K562 (cell line): ENCODE measurements at regions not wholly inside any gene's neighbourhood (a gene's known extent, or its start where the extent isn't known, plus 50 kb on each side); places are given as distances from the start of the nearest gene placed in this dataset.
"Not testable (repeated sequence)": the region's sequence is repeated elsewhere in the genome, so short reads cannot be mapped to it uniquely, and the experiment has no call there.

ENCODE experiments used
- CHD2 ChIP-seq: IDR thresholded peaks from 2 replicates; pipeline ENCODE4 v1.6.1; 2011; ENCODE audit warnings: low read depth, low read length
- EZH2 ChIP-seq: IDR thresholded peaks from 2 replicates; pipeline ENCODE4 v1.6.1; 2012; ENCODE audit warnings: low read depth, mild to moderate bottlenecking, inconsistent platforms, low read length, borderline replicate concordance
- JUND ChIP-seq, 2 experiments: IDR thresholded peaks; 2 replicates in 1 of 2; 3 replicates in 1 of 2; pipeline ENCODE4 v1.6.1; 2011; ENCODE audit warnings: borderline replicate concordance in 2 of 2, low read depth in 2 of 2, low read length in 2 of 2, improper control_type of control experiment in 1 of 2, missing biosample characterization in 1 of 2, missing genetic modification characterization in 1 of 2, missing genetic modification reagents in 1 of 2
- MAFF ChIP-seq: IDR thresholded peaks from 2 replicates; pipeline ENCODE4 v1.6.1; 2012; ENCODE audit warnings: low read length, improper control_type of control experiment
- ZNF395 ChIP-seq: fragments of 200-800 bp; sonication (Bioruptor generic); IDR thresholded peaks from 2 replicates; pipeline ENCODE4 v1.6.1; 2017; ENCODE audit warnings: missing genetic modification characterization, missing compliant biosample characterization
- TF ChIP-seq, protein P1 (sequence below), 2 experiments: fragments of 450-650 bp; IDR thresholded peaks; 2 replicates each; pipeline ENCODE4 v1.6.1; 2018; ENCODE audit warnings: mild to moderate bottlenecking in 2 of 2, low read depth in 1 of 2; ENCODE audit not compliant: partially characterized antibody in 2 of 2

DNA sequence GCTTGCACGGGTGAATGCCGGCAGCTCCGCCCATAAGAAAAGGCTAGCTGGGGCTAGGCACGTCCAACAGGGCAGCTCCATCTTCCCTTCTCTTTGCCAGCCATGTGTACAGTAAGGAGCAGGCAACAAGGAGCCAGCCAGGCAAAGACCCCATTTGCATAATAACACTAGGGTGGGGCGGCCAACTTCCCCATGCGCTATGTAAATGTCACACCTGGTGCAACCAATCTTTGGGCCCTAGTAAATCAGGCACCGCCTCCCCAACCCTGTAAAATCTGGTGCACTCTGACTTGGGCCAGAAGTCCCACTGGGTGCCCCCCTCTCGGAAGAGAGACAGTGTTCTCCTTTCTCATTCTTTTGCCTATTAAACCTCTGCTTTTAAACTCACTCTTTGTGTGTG, 115.2 kb downstream of the NPIPA7 start:
- not testable (repeated sequence) for TF ChIP-seq MAFF; JUND (IDR thresholded peaks at IDR 0.05; ENCODE audit: borderline replicate concordance, low read depth, low read length); JUND (tag; IDR thresholded peaks at IDR 0.05; ENCODE audit: borderline replicate concordance, low read depth, low read length); EZH2; CHD2; ZNF395
- TF ChIP-seq, protein P1, sequence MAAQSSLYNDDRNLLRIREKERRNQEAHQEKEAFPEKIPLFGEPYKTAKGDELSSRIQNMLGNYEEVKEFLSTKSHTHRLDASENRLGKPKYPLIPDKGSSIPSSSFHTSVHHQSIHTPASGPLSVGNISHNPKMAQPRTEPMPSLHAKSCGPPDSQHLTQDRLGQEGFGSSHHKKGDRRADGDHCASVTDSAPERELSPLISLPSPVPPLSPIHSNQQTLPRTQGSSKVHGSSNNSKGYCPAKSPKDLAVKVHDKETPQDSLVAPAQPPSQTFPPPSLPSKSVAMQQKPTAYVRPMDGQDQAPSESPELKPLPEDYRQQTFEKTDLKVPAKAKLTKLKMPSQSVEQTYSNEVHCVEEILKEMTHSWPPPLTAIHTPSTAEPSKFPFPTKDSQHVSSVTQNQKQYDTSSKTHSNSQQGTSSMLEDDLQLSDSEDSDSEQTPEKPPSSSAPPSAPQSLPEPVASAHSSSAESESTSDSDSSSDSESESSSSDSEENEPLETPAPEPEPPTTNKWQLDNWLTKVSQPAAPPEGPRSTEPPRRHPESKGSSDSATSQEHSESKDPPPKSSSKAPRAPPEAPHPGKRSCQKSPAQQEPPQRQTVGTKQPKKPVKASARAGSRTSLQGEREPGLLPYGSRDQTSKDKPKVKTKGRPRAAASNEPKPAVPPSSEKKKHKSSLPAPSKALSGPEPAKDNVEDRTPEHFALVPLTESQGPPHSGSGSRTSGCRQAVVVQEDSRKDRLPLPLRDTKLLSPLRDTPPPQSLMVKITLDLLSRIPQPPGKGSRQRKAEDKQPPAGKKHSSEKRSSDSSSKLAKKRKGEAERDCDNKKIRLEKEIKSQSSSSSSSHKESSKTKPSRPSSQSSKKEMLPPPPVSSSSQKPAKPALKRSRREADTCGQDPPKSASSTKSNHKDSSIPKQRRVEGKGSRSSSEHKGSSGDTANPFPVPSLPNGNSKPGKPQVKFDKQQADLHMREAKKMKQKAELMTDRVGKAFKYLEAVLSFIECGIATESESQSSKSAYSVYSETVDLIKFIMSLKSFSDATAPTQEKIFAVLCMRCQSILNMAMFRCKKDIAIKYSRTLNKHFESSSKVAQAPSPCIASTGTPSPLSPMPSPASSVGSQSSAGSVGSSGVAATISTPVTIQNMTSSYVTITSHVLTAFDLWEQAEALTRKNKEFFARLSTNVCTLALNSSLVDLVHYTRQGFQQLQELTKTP (IDR thresholded peaks at IDR 0.05; ENCODE audit: low read depth in 1 of 2, partially characterized antibody in 2 of 2), result not testable (repeated sequence)
